B cell (primary cell): ENCODE measurements at regions not wholly inside any gene's neighbourhood (a gene's known extent, or its start where the extent isn't known, plus 50 kb on each side); places are given as distances from the start of the nearest gene placed in this dataset.

Experiments
- ATAC-seq: fragments of 200-7000 bp; cut with Tn5 transposase; one replicate; pipeline ENCODE4 v1.10.0; 2021; ENCODE audit warnings: low read depth, mild to moderate bottlenecking, moderate number of reproducible peaks, moderate library complexity
- CTCF ChIA-PET: fragments of 350-600 bp; sonication (Branson Sonifier 250); formaldehyde crosslinking; loops from one replicate; lab custom pipeline; 2021; ENCODE audit warnings: antibody characterized with exemption, inconsistent platforms; lab: Charles Lee
- POLR2A ChIA-PET: fragments of 350-600 bp; sonication (Branson Sonifier 250); formaldehyde crosslinking; loops from one replicate; lab custom pipeline; 2021; ENCODE audit warnings: antibody characterized with exemption; lab: Charles Lee
- DNase-seq: peaks from one replicate; pipeline ENCODE4 v3.0.0; 2013
- H2AFZ ChIP-seq: 2 replicates; pipeline ENCODE4 v1.6.1; 2012; ENCODE audit warnings: mild to moderate bottlenecking, low read depth, low read length; ENCODE audit not compliant: insufficient read depth, poor library complexity, severe bottlenecking
- H3K27ac ChIP-seq, 2 donors: 1 replicate in 1 of 2; 2 replicates in 1 of 2; pipeline ENCODE4 v1.5.1; 2012 to 2013; ENCODE audit warnings: low read length in 2 of 2, mild to moderate bottlenecking in 2 of 2, moderate library complexity in 1 of 2
- H3K27me3 ChIP-seq, 4 experiments: fragments of 200-600 bp in 1 of 4; sonication (generic) in 1 of 4; replicated peaks in 1 of 4; 1 replicate in 2 of 4; 2 replicates in 2 of 4; pipeline versions ENCODE4 v1.6.1 to v1.7.0; 2013 to 2016; ENCODE audit warnings: low read length in 3 of 4, mild to moderate bottlenecking in 2 of 4, mixed read lengths in 1 of 4, moderate library complexity in 1 of 4; ENCODE audit not compliant: insufficient read depth in 4 of 4, control insufficient read depth in 3 of 4; ENCODE audit errors: control extremely low read depth in 1 of 4
- H3K36me3 ChIP-seq, 2 experiments: replicated peaks in 1 of 2; 1 replicate in 1 of 2; 2 replicates in 1 of 2; pipeline versions ENCODE4 v1.6.1 to v1.7.1; 2013; ENCODE audit warnings: low read length in 1 of 2; ENCODE audit not compliant: insufficient read depth in 2 of 2, control insufficient read depth in 1 of 2; ENCODE audit errors: control extremely low read depth in 1 of 2, extremely low read depth in 1 of 2
- H3K4me1 ChIP-seq, 2 donors: fragments of 200-600 bp in 1 of 2; sonication (generic) in 1 of 2; 1 replicate in 1 of 2; 2 replicates in 1 of 2; pipeline versions ENCODE4 v1.5.1 to v1.6.1; 2013 to 2017; ENCODE audit warnings: low read length in 2 of 2; ENCODE audit not compliant: control insufficient read depth in 2 of 2, insufficient read depth in 2 of 2
- H3K4me2 ChIP-seq: replicated peaks from 2 replicates; pipeline ENCODE3; 2012; ENCODE audit warnings: mild to moderate bottlenecking, low read depth, low read length; ENCODE audit not compliant: poor library complexity, severe bottlenecking
- H3K4me3 ChIP-seq, 5 experiments: fragments of 200-600 bp in 1 of 5; sonication (generic) in 1 of 5; 1 replicate in 3 of 5; 2 replicates in 2 of 5; pipeline versions ENCODE4 v1.5.1 to v1.7.0; 2011 to 2016; ENCODE audit warnings: low read length in 4 of 5, mild to moderate bottlenecking in 4 of 5, low read depth in 2 of 5, control low read depth in 1 of 5, moderate library complexity in 1 of 5; ENCODE audit not compliant: insufficient read depth in 1 of 5; ENCODE audit errors: control extremely low read depth in 1 of 5, extremely low read depth in 1 of 5
- H3K79me2 ChIP-seq: fragments of 200-600 bp; sonication (generic); one replicate; pipeline ENCODE4 v1.6.0; 2016; ENCODE audit warnings: low read length; ENCODE audit not compliant: control insufficient read depth, insufficient read depth
- H3K9ac ChIP-seq: fragments of 200-600 bp; sonication (generic); 2 replicates; pipeline ENCODE4 v1.6.1; 2017; ENCODE audit warnings: mild to moderate bottlenecking, low read length, moderate library complexity
- H3K9me3 ChIP-seq, 3 donors: one replicate each; pipeline versions ENCODE4 v1.6.1 to v1.7.1; 2013; ENCODE audit warnings: low read length in 2 of 3; ENCODE audit not compliant: control insufficient read depth in 2 of 3, insufficient read depth in 1 of 3; ENCODE audit errors: control extremely low read depth in 1 of 3
- H4K20me1 ChIP-seq: 2 replicates; pipeline ENCODE4 v1.6.0; 2012; ENCODE audit warnings: mild to moderate bottlenecking, low read length; ENCODE audit not compliant: insufficient read depth, control insufficient read depth, poor library complexity, severe bottlenecking
- H3K27ac Mint-ChIP-seq: one replicate; pipeline ENCODE4 v1.8.0; 2021; ENCODE audit warnings: mixed read lengths
- H3K27me3 Mint-ChIP-seq: one replicate; pipeline ENCODE4 v1.8.0; 2021; ENCODE audit warnings: mixed read lengths
- H3K4me1 Mint-ChIP-seq: one replicate; pipeline ENCODE4 v1.8.0; 2021; ENCODE audit warnings: mixed read lengths
- H3K4me3 Mint-ChIP-seq: one replicate; pipeline ENCODE4 v1.8.0; 2021; ENCODE audit warnings: mixed read lengths
- H3K9me3 Mint-ChIP-seq: one replicate; pipeline ENCODE4 v1.8.0; 2022; ENCODE audit warnings: mixed read lengths; ENCODE audit not compliant: insufficient read depth
- EZH2 ChIP-seq: IDR thresholded peaks from 2 replicates; pipeline ENCODE4 v1.6.1; 2012; ENCODE audit warnings: borderline replicate concordance, low read depth, mild to moderate bottlenecking, moderate library complexity, low read length; ENCODE audit not compliant: insufficient read depth, poor library complexity, severe bottlenecking
- WGBS: methylation state at CpG from one replicate; pipeline ENCODE4 v1.1.5; 2013; ENCODE audit warnings: missing lambda C conversion rate; ENCODE audit not compliant: insufficient coverage; 5-methylcytosine and 5-hydroxymethylcytosine counted together
- intact Hi-C: fragments of 100-400 bp; cut with micrococcal nuclease; formaldehyde crosslinking; loops from one replicate; pipeline ENCODE4 v1.10.0; 2022
- TF ChIP-seq, protein P1 (sequence below): fragments of 200-600 bp; IDR thresholded peaks from one replicate; pipeline ENCODE4 v1.8.0; 2022; ENCODE audit warnings: antibody characterized with exemption, mild to moderate bottlenecking

DNA sequence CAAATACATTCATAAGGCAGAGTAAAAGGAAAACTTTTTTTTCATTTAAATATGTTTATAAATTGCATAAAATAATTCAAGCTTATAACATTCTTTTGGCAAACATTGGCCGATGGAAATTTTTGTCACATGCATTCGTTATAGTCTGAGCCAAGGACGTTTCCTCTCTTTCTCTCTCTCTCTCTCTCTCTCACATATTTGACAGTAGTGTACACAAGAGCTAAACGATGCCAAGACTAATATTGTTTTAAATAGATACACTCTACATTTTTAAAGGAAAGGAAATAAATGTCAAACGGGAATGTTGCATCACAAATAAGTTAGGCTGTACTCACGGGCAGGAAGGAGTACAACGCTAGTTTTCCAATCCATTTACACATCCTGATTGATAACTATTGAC lies 251.1 kb upstream of the SMIM21 start:
- CTCF ChIA-PET = no interaction called here
- 83% methylated on average over 1 of the region's 7 CpGs for WGBS

DNA sequence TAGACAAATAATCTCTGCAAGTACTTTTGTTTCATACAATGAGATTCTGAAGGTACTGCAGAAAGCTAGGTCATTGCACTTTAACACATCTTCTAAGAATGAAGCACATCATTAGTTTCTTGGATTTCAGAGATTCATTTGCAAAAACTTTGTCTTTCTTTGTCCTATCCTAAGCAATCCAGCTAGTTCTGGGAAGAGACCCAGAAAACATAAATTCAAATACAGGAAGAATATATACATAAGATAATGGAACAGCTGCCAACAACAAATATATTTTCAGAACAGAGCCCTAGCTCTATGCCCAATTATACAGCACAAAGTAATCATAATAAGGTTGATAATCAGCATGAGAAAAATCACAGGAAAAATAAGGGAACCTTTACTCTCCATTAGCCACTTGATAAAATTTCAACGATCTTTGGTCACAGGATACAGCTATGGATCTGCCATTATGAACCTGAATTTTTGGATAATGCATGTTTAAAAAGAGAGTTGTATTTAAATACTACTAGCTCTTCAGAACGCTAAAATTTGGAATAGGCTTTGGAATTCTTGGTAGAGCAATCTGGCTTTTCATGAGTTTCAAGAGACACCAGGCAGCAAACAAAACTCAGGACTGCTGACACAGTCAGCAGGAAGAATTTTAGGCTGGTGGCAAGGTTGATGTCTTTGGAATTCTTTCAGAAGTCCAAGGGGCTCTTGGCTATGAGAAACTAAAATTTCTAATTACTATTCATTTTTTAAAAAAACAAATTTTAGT lies 250.4 kb upstream of the SMIM21 start:
- 86% methylated on average over 1 of the region's 2 CpGs for WGBS
- H3K36me3 ChIP-seq = no peaks in the 10 kb centered on the region
- POLR2A ChIA-PET = no interaction called here
- no peaks in the 10 kb centered on the region for H4K20me1 ChIP-seq
- CTCF ChIA-PET = no interaction called here
- no peaks in the 10 kb centered on the region for H3K79me2 ChIP-seq
- Mint-ChIP-seq H3K27ac (no peak overlapping the region), H3K4me1 (no peaks in the 10 kb centered on the region), H3K27me3 (no peaks in the 10 kb centered on the region), H3K4me3 (no peak overlapping the region), H3K9me3 (no peaks in the 10 kb centered on the region)
- no peak overlapping the region for H2AFZ ChIP-seq
- H3K27ac ChIP-seq = no peak overlapping the region
- H3K9ac ChIP-seq = no peak overlapping the region
- H3K4me2 ChIP-seq = no peak overlapping the region
- H3K4me1 ChIP-seq = no peaks in the 10 kb centered on the region
- no peak overlapping the region for H3K4me3 ChIP-seq
- TF ChIP-seq EZH2 = no peak
- TF ChIP-seq, protein P1, sequence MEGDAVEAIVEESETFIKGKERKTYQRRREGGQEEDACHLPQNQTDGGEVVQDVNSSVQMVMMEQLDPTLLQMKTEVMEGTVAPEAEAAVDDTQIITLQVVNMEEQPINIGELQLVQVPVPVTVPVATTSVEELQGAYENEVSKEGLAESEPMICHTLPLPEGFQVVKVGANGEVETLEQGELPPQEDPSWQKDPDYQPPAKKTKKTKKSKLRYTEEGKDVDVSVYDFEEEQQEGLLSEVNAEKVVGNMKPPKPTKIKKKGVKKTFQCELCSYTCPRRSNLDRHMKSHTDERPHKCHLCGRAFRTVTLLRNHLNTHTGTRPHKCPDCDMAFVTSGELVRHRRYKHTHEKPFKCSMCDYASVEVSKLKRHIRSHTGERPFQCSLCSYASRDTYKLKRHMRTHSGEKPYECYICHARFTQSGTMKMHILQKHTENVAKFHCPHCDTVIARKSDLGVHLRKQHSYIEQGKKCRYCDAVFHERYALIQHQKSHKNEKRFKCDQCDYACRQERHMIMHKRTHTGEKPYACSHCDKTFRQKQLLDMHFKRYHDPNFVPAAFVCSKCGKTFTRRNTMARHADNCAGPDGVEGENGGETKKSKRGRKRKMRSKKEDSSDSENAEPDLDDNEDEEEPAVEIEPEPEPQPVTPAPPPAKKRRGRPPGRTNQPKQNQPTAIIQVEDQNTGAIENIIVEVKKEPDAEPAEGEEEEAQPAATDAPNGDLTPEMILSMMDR = no peak
- H3K9me3 ChIP-seq = peaks cover 0 to 2% (median 0%) of the 10 kb centered on the region in 3 donors
- H3K27me3 ChIP-seq = no peaks in the 10 kb centered on the region
- no peak for ATAC-seq
- no peak for DNase-seq
- intact Hi-C loops = no loop called here

More for the DNA sequence above, 251.1 kb upstream of the SMIM21 start:
- H3K36me3 ChIP-seq = no peaks in the 10 kb centered on the region
- no peak for ATAC-seq
- POLR2A ChIA-PET = no interaction called here
- H3K27me3 ChIP-seq = no peaks in the 10 kb centered on the region
- no peak overlapping the region for H3K4me3 ChIP-seq
- Mint-ChIP-seq H3K4me3 (no peak overlapping the region), H3K9me3 (no peaks in the 10 kb centered on the region), H3K4me1 (no peaks in the 10 kb centered on the region), H3K27me3 (no peaks in the 10 kb centered on the region), H3K27ac (no peak overlapping the region)
- no peaks in the 10 kb centered on the region for H3K4me1 ChIP-seq
- no peak overlapping the region for H2AFZ ChIP-seq
- peaks cover 0 to 2% (median 0%) of the 10 kb centered on the region in 3 donors for H3K9me3 ChIP-seq
- H4K20me1 ChIP-seq = no peaks in the 10 kb centered on the region
- H3K9ac ChIP-seq = no peak overlapping the region
- no peak for DNase-seq
- TF ChIP-seq, protein P1 = no peak
- no peak for TF ChIP-seq EZH2
- no peak overlapping the region for H3K27ac ChIP-seq
- no peak overlapping the region for H3K4me2 ChIP-seq
- intact Hi-C loops = no loop called here
- no peaks in the 10 kb centered on the region for H3K79me2 ChIP-seq
